ENCODE measurements at regions not wholly inside any gene's neighbourhood (a gene's known extent, or its start where the extent isn't known, plus 50 kb on each side); places are given as distances from the start of the nearest gene placed in this dataset.
"Not testable (repeated sequence)": the region's sequence is repeated elsewhere in the genome, so short reads cannot be mapped to it uniquely, and the experiment has no call there.

DNA sequence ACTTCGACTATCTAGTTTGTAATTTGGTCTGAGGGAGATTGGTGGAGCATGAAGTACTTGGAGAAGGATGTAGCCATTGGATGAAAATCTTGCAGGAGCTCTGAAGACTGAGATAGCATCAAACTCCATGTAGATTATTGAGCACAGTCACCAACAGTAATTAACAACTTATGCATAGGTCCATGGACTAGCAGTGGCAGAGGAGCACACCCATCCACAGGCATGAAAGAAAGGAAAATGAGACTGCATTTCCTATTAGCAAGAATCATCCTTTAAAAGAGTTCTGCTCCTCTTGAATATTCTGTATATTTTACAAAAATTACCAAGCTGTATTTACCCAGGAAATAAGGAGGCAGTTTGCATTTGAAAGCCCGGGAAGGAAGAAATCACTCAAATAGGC, 529.4 kb upstream of the ACTRT1 start:
- FAIRE-seq = no peak

DNA sequence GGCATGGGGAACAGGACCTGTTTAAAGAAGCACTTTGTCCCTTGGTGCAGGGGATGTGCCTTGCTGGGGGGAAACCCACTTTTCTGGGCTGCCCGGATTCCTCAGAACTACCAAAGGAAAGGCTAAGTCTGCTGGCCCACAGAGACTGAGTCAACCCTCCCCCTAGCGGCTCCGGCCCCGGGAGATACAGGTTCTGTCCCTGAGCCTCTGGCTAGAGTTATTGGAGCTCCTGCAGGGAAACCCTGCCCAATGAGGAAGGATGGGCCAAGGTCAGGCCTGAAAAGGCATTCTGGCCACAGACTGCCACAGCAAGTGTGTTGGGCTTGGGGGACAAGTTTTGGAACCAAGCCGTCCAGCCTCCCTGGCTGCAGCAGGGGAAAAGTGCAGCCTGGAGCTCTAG, 490.9 kb upstream of the ACTRT1 start:
- FAIRE-seq = no peak

DNA sequence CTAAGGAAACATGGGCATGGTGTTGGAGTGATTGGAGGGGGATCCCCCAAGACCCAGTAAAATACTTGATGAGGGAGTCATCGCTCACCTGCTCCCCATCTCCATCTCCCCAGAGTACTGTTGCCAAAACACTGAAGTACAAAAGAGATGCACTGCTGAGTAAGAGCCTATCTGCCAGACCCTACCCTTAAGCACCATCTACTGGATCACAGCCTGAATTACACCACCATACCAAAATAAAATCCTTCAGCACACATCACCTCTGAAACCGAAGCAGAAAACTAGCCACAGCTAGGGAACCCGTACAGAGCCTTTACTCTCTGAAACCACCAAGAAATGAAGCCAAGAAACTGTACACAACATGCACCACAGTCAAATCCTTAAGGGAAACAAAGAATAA, 466.3 kb upstream of the ACTRT1 start:
- FAIRE-seq = no peak

DNA sequence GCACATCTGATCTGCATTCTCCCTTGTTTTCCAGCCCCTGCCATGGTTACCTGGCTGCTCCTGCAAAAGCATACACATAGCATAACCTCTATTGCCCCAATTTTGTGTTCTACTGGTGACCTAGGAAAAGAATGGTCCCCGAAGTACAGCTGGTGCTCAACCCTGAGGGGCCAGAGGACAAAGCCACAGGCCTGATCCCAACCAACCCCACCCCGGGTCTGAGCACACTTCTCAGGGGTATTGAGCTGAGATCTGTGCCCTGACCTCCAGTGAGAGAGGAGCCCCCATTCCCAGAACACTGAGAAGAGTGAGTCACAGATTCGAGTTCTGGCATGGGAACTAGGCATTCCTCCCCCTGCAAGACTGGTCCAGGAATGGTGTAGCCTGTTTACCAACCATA, 465.5 kb upstream of the ACTRT1 start:
- no peak for FAIRE-seq

DNA sequence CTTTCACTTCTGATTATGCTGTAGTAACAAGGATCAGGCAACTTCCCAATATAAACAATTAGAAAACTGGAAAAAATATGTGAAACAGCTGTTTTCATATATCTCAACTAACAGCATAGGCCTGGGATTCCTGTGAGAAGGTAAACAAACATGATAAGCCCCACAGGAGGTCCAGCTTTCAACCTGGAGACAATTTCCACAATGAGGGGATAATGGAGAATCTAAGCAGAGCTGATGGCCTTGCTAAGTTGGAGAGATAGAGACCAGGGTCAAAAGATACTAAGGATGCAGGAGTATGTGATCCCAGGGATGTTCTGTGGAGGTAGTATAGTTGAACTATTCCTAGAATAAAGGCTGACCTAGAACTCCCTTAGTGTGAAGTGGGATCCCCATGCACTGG, 452.3 kb upstream of the ACTRT1 start:
- no peak for FAIRE-seq

DNA sequence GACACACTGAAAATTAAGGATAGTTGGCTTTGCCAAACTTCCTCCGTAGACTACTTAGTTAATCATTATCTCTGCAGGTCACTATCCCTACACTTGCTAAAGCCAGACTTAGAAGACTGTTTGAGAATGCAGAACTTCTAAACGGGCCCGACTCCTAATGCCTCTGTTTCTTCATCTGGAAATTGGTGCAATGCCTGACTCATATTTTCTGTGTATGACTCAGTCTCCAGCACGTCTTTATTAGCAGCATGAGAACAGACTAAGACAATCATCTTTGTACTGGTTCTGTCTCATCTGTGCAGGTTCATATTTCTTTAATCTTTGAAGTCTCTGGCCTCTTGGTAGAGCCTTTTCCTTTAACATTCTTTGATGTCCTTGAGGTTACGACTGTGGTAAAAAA, 411.9 kb upstream of the ACTRT1 start:
- no peak for FAIRE-seq

DNA sequence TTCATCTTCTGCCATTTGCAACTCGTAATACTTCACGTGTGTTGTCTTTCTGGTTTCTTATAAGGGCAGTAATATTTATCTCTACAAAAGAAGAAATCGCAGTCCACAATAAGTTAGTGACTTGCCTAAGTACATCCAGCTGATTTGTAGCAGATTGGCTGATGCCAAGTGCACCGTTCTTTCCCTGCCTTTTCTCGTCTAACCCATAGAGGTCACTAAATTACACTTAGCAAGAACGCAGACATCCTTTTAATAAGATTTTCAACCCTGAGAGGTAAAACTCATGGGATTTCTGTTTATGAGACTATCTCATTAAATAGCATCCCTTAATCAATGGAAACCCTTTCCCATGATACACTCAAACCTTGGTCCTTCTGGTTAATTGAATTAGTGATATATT, 408.6 kb upstream of the ACTRT1 start:
- no peak for FAIRE-seq

DNA sequence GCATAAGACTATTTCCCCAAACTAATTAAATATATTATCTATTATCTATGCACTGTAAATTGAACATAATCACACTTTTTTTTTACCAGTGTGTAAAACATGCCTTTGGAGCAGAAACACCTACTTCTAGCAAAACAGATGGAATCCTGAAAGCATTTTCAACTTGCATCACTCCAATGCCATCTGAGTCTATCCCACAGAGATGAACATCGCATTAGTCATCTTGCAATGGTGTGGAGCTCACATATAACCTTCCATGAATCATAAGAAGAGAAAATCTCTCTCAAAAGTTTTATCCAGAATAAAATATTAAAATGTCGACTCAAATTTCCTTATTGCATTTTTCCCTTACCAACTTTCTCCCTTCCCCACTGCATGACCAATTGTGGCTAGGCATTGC, 406.7 kb upstream of the ACTRT1 start:
- FAIRE-seq = no peak

DNA sequence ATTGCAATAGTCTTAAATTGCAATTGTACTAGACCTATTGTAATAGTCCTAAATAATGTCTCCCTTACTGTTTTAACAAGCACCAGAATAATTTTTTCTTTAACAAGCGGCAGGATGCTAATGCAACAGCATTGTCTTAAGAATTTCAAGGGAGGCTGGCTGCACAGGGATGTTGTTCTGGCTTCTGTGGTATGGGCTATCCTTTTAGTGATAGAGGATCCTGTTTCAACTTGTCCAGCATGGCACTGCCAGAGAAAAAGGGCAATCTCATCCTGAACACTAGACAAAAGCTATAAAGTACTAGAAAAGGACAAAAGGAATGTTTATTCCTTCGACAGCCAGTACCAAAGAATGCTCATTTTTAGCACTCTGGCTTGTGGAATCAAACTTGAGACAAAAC, 405.5 kb upstream of the ACTRT1 start:
- FAIRE-seq = no peak

DNA sequence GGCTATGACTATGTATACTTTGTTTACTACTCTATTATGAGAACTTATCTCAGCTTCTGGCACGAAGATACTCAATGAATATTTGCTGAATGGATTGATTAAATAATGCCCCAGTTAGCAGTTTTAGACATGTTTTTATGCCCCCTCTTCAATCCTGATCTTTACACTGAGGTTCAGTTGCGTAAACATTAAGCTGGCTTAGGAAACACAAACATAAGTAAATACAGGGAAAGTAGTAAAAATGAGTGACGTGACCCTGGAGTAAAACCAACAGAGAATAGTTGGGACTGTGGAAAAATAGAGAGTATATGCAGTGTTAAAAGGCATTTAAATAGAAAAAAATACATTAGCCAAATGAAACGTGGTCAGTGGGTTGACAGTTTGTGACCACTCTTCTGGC, 387.0 kb upstream of the ACTRT1 start:
- FAIRE-seq = no peak

DNA sequence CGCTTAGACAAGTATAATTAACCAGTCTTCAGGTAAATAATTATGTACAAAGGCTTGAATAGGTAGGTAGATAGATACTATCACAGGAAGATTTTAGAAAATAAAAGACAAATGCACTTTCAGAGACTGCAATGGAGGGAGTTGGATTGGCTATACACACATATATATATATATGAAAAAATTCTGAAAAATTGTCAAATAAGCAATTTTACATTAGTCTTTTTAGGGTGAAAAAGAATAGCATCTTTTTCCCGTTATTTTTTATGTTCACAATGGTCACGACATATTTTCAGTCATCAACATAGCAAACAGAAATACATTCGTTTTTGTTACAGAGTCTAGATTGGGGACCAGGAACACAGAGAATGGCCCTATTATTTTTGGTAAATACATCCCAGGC, 385.9 kb upstream of the ACTRT1 start:
- FAIRE-seq = no peak

DNA sequence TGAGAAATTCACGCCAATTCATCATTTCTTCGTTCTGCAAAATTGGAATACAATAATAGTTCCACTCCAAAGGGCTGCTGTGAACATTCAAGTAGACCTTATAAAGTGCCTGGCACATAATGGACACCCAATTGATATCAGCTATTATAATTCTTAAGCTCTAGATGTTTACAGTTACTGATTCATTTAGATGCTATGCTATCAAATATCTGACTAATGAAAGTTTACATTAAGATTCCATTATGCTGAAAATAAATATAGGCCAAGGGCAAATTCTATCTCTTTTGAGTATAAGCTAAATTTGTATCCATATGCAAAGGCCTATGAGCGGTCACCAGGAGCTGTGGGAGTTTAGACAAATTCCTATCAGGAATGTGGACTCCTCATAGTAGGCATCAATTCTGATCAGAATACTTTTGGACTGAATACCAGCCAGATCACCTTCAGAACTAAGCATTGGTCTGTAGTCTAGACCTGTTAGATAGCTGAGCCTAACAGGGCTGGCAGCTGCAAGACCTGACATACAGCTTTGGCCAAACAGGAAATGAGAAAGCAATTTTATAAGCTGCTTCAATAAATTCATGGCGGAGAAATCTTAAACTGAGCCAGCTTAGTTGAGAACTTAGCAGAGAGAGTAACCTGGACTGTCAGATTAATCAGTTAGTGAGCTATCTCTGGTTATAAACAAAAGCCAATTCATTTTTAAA, 384.3 kb upstream of the ACTRT1 start:
- no peak for FAIRE-seq

DNA sequence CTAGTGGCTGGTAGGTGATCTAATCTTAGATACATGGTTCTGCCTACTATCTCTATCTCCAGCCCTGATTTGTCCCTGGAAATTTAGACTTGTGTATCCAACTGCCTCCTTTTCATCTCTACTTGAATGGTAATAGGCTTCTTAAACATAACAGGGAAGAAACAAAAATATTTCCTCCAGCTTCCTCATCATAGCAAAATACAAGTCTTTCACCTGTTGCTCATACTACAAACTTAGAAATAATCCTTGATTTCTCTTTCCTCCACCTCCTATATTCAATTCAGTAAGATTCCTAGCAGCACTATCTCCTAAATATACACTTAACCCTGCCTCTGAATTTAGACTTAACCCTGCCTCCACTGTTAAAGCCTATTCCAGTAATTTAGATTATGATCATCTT, 373.3 kb upstream of the ACTRT1 start:
- FAIRE-seq = no peak

DNA sequence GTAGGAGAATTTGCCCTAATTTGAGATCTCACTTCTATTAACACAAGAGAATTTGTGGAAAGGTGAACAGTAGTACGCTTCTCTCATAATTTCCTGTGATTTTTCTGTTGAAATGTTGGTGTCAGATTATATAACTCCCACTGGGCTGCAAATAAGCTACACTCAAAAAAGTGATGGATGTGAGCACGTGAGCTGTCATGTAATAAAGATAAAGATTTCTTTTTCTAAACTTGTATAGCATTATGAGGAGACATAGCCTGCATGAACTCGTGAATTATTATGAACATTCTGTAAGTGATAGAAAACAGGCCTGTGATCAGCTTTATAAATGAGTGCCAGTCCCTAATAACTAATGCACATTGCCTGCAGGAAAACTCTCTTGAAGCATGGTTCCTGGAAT, 356.6 kb upstream of the ACTRT1 start:
- no peak for FAIRE-seq

DNA sequence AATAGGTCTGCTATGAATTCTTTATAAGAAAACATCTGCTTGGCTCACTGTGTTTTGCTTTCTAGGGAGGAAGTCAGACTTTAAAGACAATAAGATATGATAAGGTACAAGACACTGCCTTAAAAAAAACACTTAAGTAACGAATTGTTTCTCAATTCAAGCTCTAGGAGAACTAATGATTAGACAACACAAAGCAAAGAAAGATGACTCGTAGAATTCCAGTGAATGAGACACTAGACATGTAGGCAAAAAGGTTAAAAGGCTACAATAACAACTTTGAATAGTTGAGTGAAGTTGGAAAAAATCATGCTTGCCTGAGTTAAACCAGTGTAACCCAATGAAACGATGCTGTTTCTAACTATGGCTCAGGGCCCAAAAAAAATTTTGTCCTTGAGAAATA, 344.4 kb upstream of the ACTRT1 start:
- no peak for FAIRE-seq

DNA sequence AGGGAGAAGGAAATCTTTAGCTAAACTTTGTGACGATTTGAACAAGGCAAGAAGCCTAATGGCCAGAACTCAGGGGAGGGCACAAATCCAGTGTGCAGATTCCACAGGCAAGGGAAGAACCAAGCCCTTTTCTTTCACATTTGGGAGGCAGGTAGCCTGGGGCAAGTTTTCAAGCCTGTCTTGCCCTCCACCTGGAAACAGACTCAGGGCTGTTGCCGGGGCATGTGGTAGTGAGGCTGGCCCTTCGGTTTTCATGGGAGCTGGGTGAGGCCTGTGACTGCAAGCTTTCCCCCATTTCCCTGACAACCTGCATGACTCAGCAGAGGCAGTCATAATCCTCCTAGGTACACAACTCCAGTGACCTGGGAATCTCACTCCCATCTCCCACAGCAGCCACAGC, 331.6 kb upstream of the ACTRT1 start:
- not testable (repeated sequence) for FAIRE-seq

DNA sequence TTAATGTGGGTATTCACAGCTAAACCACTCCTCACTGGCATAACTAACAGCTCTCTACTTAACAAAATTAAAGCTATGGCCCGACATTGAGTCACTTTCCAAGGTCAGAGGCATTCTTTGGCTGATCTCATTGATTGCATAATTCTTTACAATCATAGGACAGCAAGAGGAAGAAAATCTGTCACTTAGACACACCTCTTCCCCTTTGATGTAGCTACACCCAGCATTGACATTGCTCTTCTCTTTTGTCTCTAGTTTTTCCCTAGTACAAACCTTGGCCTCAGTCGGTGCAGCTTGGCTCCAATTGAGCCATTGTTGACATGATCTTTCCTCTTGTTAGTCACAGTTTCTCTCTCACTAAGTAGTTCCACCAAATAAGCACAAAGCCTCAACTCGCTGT, 313.3 kb upstream of the ACTRT1 start:
- FAIRE-seq = no peak

DNA sequence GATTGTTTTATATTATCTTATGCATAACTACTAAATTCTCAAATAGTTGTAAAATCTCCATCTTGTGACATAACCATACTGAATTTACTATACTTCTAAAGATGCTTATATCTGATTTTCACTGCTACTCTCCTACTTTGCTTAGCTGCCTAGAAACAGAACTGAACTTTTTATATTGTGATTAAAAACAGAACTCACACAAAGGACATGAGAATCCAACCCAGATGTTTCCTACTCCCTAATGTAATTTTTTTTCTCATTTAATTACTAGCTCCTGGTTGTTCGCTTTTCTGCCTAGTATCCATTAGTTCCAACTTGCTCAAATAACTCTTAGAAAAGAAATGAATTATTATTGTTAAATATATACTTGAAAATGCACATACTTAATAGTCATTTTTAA, 283.5 kb upstream of the ACTRT1 start:
- FAIRE-seq = no peak

DNA sequence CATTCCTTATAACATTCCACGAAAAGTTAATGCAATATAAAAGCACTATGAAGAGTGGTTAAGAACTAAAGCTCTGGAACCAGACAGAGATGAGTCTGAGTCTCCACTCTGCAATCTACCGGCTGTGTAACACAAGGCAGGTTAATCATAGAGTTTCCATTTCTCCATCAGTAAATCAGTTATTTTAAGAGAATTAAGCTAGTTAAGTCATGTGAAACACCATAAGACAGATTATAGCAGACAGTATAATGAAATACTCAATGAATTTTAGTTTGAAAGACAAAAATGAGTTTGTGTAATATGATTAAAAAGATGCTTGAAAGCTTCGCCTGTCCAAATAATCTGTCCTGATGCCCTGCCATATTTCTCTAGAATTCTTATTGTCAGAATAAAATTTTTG, 282.6 kb upstream of the ACTRT1 start:
- no peak for FAIRE-seq

DNA sequence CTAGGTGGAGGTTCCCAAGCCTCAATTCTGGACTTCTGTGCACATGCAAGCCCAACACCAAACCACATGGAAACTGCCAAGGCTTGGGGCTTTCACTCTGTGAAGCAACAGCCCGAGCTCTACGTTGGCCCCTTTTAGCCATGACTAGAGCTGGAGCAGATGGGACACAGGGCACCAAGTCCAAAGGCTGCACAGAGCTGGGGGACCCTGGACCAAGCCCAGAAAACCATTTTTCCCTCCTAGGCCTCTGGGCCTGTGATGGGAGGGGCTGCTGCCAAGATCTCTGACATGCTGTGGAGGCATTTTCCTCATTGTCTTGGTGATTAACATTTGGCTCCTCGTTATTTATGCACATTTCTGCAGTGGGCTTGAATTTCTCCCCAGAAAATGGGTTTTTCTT, 258.7 kb upstream of the ACTRT1 start:
- no peak for FAIRE-seq

DNA sequence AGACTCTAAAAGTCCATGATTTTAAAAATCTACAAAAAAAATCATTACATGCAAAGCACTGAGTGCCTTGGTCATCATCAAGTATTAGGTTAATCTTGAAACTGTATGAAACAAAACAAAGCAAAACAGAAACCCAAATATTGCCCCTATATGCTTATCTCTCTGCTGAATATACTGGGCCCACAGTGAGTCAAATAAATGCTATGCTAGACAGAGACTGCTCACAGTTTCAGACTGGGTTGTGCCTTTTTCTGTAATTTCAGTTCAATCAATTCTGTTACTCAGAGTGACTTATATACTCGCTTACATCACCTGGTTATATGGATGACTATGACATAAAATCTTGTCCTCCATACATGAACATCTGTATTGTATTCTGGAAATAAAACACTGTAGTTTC, 257.1 kb upstream of the ACTRT1 start:
- FAIRE-seq = no peak

DNA sequence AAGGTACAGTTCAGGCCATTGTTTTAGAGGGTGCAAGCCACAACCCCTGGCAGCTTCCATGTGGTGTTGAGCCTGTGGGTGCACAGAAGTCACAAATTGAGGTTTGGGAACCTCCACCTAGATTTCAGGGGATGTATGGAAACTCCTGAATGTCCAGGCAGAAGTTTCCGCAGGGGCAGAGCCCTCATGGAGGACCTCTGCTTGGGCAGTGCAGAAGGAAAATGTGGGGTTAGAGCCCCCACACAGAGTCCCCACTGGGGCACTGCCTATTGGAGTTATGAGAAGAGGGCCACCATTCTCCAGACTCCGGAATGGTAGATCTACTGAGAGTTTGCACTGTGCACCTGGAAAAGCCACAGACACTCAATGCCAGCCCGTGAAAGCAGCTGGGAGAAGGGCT, 242.0 kb upstream of the ACTRT1 start:
- no peak for FAIRE-seq

DNA sequence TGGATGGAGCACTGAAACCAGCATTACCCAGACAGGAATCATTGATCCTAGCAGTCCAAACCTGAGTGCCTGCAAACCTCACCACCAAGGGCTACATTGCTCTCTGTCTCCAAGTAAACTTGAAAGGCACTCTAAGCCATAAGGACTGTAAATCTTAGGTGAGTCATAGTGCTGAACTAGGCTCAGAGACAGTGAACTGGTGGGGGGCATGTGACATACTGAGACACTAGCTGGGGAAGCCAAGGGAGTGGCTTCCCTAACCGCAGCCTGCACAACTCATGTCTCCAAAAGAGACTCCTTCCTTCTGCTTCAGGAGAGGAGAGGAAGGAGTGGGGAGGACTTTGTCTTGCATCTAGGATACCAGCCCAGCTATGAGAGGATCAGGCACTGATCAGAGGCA, 235.5 kb upstream of the ACTRT1 start:
- no peak for FAIRE-seq

DNA sequence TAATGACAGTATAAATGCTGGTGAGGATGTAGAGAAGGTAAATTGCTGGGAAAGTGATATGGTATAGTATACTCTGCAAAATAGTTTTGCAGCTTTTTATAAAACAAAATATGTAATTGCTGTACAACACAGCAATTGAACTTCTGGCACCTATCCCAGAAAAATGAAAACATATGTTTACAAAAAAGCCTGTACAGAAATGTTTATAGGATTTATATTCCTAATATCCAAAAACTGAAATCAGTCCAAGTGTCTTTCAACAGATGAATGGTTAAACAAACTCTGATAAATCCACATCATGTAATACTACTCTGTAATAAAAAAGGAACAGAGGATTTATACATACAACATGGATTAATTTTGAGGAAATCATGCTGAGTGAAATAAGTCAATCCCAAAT, 198.4 kb upstream of the ACTRT1 start:
- no peak for FAIRE-seq

DNA sequence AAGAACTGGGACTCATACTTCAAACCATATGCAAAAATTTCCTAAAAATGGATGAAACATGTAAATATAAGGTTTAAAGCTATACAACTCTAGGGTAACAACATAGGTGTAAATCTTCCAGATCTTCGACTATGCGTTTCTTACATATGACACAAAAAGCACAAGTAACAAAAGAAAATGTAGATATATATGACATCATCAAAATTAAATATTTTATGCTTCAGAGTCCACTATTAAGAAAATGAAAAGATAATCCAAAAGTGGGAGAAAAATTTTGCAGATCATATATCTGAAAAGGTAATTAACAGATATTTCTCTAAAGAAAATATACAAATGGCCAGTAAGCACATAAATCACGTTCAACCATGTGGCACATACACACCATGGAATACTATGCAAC, 164.2 kb upstream of the ACTRT1 start:
- no peak for FAIRE-seq

DNA sequence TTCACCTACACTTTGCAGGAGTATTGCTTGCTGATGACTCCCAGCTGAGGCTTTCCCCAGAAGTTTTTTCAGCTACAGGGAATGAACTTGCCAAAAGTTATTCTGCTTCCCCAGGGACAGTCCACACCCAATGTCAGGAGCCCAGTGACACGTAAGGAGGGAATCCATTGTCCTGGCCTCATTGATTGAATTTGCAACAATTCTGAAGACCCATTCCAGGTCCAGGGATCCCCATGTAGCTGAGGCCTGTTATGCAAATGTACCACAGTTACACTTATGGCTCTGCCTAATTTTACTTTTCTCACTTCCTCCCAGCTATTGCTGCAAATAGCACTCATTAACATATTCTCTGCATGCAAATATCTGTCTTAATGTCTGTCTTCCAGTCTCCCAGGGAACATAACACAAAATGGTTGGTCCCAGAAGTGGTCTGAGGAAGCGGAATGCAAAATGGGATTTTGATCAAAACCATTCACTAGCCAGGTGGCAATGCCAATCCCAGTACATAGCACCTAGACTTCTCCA, 113.7 kb upstream of the ACTRT1 start:
- no peak for FAIRE-seq

All from islet of Langerhans (tissue), 1 donor.